ENCODE measurements at regions not wholly inside any gene's neighbourhood (a gene's known extent, or its start where the extent isn't known, plus 50 kb on each side); places are given as distances from the start of the nearest gene placed in this dataset.

DNA sequence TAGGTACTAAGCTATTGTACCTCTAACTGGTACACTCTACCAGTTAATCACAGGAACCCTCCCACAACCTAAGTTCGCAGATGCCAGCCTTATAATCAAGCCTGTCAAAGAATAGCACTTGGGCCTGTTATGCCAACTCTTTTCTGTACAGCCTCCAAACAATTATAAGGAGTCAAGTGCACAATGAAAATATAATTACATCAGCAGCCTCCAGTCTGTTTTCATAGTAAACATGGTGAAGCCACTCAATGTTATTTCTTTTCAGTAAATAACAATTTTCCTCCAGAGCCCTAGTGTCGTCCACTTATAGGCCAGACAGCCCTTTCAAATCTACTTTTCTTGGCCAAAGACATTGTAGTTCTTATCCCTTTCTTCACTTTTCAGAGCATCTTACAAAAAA is 82.7 kb upstream of the CARMIL1 start:
- no peaks in the 10 kb centered on the region for H3K27me3 Mint-ChIP-seq (ENCODE audit: low read depth)
- no peak for DNase-seq
- Histone ChIP-seq H2BK120ac (ENCODE audit: low read depth, low read length, poor library complexity, severe bottlenecking) (no peak overlapping the region), H3K9ac (ENCODE audit: extremely low read depth, insufficient read length, low read length) (no peak overlapping the region), H4K8ac (replicated peaks; ENCODE audit: insufficient read length, low read depth, low read length) (no peak overlapping the region), H3K79me1 (ENCODE audit: insufficient read depth, low read depth, low read length, poor library complexity, severe bottlenecking) (no peaks in the 10 kb centered on the region), H3K4me2 (ENCODE audit: insufficient read depth, insufficient read length, low read length) (no peak overlapping the region), H4K20me1 (ENCODE audit: control insufficient read depth, insufficient read depth, insufficient read length) (no peaks in the 10 kb centered on the region), H3K4ac (ENCODE audit: low read depth, low read length) (no peak overlapping the region), H2BK20ac (ENCODE audit: low read depth, low read length, poor library complexity, severe bottlenecking) (no peak overlapping the region), H3T11ph (ENCODE audit: low read length) (no peak overlapping the region), H2AFZ (ENCODE audit: low read length) (no peak overlapping the region), H3K79me2 (ENCODE audit: insufficient read depth, low read length) (no peaks in the 10 kb centered on the region), H3K9me3 (ENCODE audit: control insufficient read depth, low read depth, low read length) (no peaks in the 10 kb centered on the region), H3K14ac (ENCODE audit: insufficient read depth, low read length) (no peak overlapping the region), H3K4me1 (ENCODE audit: insufficient read depth, low read length) (no peaks in the 10 kb centered on the region), H2BK12ac (ENCODE audit: insufficient read length, low read depth, low read length) (no peak overlapping the region), H3K18ac (ENCODE audit: insufficient read length, low read depth, low read length) (no peak overlapping the region), H3K23me2 (ENCODE audit: insufficient read length, low read depth, low read length, poor library complexity, severe bottlenecking) (no peaks in the 10 kb centered on the region), H4K5ac (ENCODE audit: insufficient read length, low read depth, low read length) (no peak overlapping the region), H3K27ac (ENCODE audit: insufficient read length, low read depth, low read length) (no peak overlapping the region), H4K91ac (ENCODE audit: insufficient read length, low read depth, low read length) (no peak overlapping the region), H2AK5ac (ENCODE audit: insufficient read length, low read length) (no peak overlapping the region), H3K23ac (ENCODE audit: insufficient read length, low read depth, low read length) (no peak overlapping the region), H2BK15ac (ENCODE audit: low read depth, low read length) (no peak overlapping the region), H3K27me3 (ENCODE audit: insufficient read depth, low read length) (no peaks in the 10 kb centered on the region), H3K56ac (ENCODE audit: insufficient read length, low read depth, low read length) (no peak overlapping the region), H2BK5ac (ENCODE audit: insufficient read length, low read length) (no peak overlapping the region)
- no peak overlapping the region for H3K27ac Mint-ChIP-seq
- no peaks in the 10 kb centered on the region for H3K4me1 Mint-ChIP-seq
- no peak overlapping the region for H3K4me3 Mint-ChIP-seq
- no peaks in the 10 kb centered on the region for H3K36me3 Mint-ChIP-seq (ENCODE audit: insufficient read depth in 1 of 3, low read depth in 3 of 3)
- TF ChIP-seq, protein P1, sequence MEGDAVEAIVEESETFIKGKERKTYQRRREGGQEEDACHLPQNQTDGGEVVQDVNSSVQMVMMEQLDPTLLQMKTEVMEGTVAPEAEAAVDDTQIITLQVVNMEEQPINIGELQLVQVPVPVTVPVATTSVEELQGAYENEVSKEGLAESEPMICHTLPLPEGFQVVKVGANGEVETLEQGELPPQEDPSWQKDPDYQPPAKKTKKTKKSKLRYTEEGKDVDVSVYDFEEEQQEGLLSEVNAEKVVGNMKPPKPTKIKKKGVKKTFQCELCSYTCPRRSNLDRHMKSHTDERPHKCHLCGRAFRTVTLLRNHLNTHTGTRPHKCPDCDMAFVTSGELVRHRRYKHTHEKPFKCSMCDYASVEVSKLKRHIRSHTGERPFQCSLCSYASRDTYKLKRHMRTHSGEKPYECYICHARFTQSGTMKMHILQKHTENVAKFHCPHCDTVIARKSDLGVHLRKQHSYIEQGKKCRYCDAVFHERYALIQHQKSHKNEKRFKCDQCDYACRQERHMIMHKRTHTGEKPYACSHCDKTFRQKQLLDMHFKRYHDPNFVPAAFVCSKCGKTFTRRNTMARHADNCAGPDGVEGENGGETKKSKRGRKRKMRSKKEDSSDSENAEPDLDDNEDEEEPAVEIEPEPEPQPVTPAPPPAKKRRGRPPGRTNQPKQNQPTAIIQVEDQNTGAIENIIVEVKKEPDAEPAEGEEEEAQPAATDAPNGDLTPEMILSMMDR (conservative IDR thresholded peaks at IDR 0.05), result no peak
- no CpG with 5 or more reads among the region's 2 CpGs for WGBS (ENCODE audit: extremely low coverage, insufficient read length, low lambda C conversion rate)
- no peaks in the 10 kb centered on the region for H3K9me3 Mint-ChIP-seq

All from H9 (cell line).